ENCODE measurements at regions not wholly inside any gene's neighbourhood (a gene's known extent, or its start where the extent isn't known, plus 50 kb on each side); places are given as distances from the start of the nearest gene placed in this dataset.

- dilution Hi-C loops (cut with HindIII; ENCODE audit: low sequenced_read_pairs, unreplicated experiment), result no loop called here
- POLR2A ChIA-PET (ENCODE audit: unreplicated experiment), result no interaction called here
Measured at GRCh38 chr14:101255765-101256125, 305.6 kb upstream of the DIO3 start.

More at GRCh38 chr14:101255765-101256125, 305.6 kb upstream of the DIO3 start:
- Histone ChIP-seq H3K4me3 (ENCODE audit: insufficient read depth, low read depth, low read length) (no peak overlapping the region), H2AK9ac (replicated peaks; ENCODE audit: low read depth, low read length, poor library complexity) (no peak overlapping the region), H3K18ac (ENCODE audit: low read depth, low read length) (no peak overlapping the region), H4K91ac (ENCODE audit: insufficient read depth, low read depth, low read length) (no peak overlapping the region), H2AFZ (replicated peaks; ENCODE audit: low read length, poor library complexity) (no peak overlapping the region), H3K4me2 (ENCODE audit: low read depth, low read length) (no peak overlapping the region), H3K27me3 (ENCODE audit: control insufficient read depth, insufficient read depth, low read length) (peaks cover 35% of the 10 kb centered on the region), H4K20me1 (ENCODE audit: insufficient read depth, low read length) (no peaks in the 10 kb centered on the region), H2BK120ac (ENCODE audit: low read depth, low read length) (no peak overlapping the region), H3K4me1 (ENCODE audit: control insufficient read depth, insufficient read depth, low read length) (no peaks in the 10 kb centered on the region), H3K79me1 (ENCODE audit: low read depth in 1 of 2, low read length in 2 of 2) (no peaks in the 10 kb centered on the region), H3K9me1 (ENCODE audit: insufficient read depth, low read length) (no peaks in the 10 kb centered on the region), H3K56ac (ENCODE audit: extremely low read depth, insufficient read depth, low read length) (no peak overlapping the region), H2BK15ac (ENCODE audit: low read depth, low read length) (no peak overlapping the region), H4K8ac (ENCODE audit: low read depth in 2 of 2, low read length in 2 of 2) (no peak overlapping the region), H2AK5ac (ENCODE audit: low read depth, low read length) (no peak overlapping the region), H3K14ac (replicated peaks; ENCODE audit: low read depth, low read length) (no peak overlapping the region), H3K4ac (ENCODE audit: low read depth, low read length) (no peak overlapping the region), H3K9ac (ENCODE audit: low read depth, low read length) (no peak overlapping the region), H4K5ac (ENCODE audit: low read depth, low read length) (no peak overlapping the region), H3K9me3 (ENCODE audit: control insufficient read depth, insufficient read depth, low read length) (no peaks in the 10 kb centered on the region), H2BK5ac (ENCODE audit: low read depth, low read length, poor library complexity, severe bottlenecking) (no peak overlapping the region), H3K36me3 (ENCODE audit: control insufficient read depth, insufficient read depth, low read length) (no peaks in the 10 kb centered on the region), H3K23ac (ENCODE audit: low read depth, low read length) (no peak overlapping the region), H3K27ac (ENCODE audit: insufficient read depth, low read length) (no peak overlapping the region), H2BK20ac (ENCODE audit: low read depth, low read length) (no peak overlapping the region)
- intact Hi-C loops (cut with micrococcal nuclease) (no loop called here), in situ Hi-C loops (cut with MboI; ENCODE audit: low sequenced_read_pairs) (no loop called here)
- BruUV-seq (replicated peaks), result no TSS peak
- DNase-seq (no peak), ATAC-seq (ENCODE audit: low read depth) (no peak)
- CTCF ChIA-PET, result no interaction called here
- no peak for TF ChIP-seq CHD1 (IDR thresholded peaks at IDR 0.05; ENCODE audit: low read depth, low read length)
- no peak for TF ChIP-seq POLR2A (IDR thresholded peaks at IDR 0.05; ENCODE audit: low read depth, low read length)
- no peak for TF ChIP-seq USF2 (IDR thresholded peaks at IDR 0.05; ENCODE audit: low read depth, low read length)
- TF ChIP-seq MAZ (IDR thresholded peaks at IDR 0.05; ENCODE audit: borderline replicate concordance, low read depth, low read length), result no peak
- no peak for TF ChIP-seq MAFK (IDR thresholded peaks at IDR 0.05; ENCODE audit: low read depth, low read length)
- TF ChIP-seq RAD21 (IDR thresholded peaks at IDR 0.05; ENCODE audit: low read length), result no peak
- no peak for TF ChIP-seq CEBPB (IDR thresholded peaks at IDR 0.05; ENCODE audit: low read depth, low read length)
- no peak for TF ChIP-seq MXI1 (IDR thresholded peaks at IDR 0.05; ENCODE audit: borderline replicate concordance, low read depth, low read length)
- no peak for TF ChIP-seq BHLHE40 (IDR thresholded peaks at IDR 0.05; ENCODE audit: low read depth, low read length)
- no peak for TF ChIP-seq RFX5 (IDR thresholded peaks at IDR 0.05; ENCODE audit: low read depth, low read length)
- WGBS, 2 experiments (ENCODE audit: extremely low coverage in 2 of 2, insufficient read length in 1 of 2), result no CpG with 5 or more reads among the region's 8 CpGs
